GM10248 (cell line): ENCODE measurements at regions not wholly inside any gene's neighbourhood (a gene's known extent, or its start where the extent isn't known, plus 50 kb on each side); places are given as distances from the start of the nearest gene placed in this dataset.

Experiments used
- CTCF ChIA-PET: fragments of 300-600 bp; sonication (Branson Sonifier 250); formaldehyde crosslinking; extraction: SDS; loops from one replicate; lab custom pipeline; 2021; ENCODE audit warnings: antibody characterized with exemption; lab: Yijun Ruan, JAX
- POLR2A ChIA-PET: fragments of 350-650 bp; sonication (Branson Sonifier 250); formaldehyde crosslinking; extraction: SDS; loops from one replicate; lab custom pipeline; 2020; ENCODE audit warnings: antibody characterized with exemption; lab: Yijun Ruan, JAX
- DNase-seq: peaks from one replicate; pipeline ENCODE4 v3.0.0; 2012; ENCODE audit errors: extremely low spot score
- CTCF ChIP-seq: IDR thresholded peaks from 2 replicates; pipeline ENCODE4 v1.5.1; 2012; ENCODE audit warnings: mild to moderate bottlenecking, low read depth; ENCODE audit errors: extremely low read depth, missing control alignments, control extremely low read depth

GRCh38 chr9:102044133-102044532 lies 305.7 kb upstream of the GRIN3A start:
- no peak for DNase-seq
- TF ChIP-seq CTCF, result no peak
- ChIA-PET POLR2A (no interaction called here), CTCF (no interaction called here)

- DNase-seq, result no peak
- no peak for TF ChIP-seq CTCF
- POLR2A ChIA-PET, result no interaction called here
- CTCF ChIA-PET, result no interaction called here
Measured at GRCh38 chr9:102038006-102038405, 299.6 kb upstream of the GRIN3A start.

GRCh38 chr9:102035929-102036328 lies 297.5 kb upstream of the GRIN3A start:
- POLR2A ChIA-PET, result no interaction called here
- CTCF ChIA-PET, result interaction anchor here (1.1 to 1.5 kb wide), 3 partner anchors 10 to 47 kb away, joined by 3 to 4 read pairs (median 3); no protein-coding TSS in a partner anchor
- DNase-seq, result peak; percentile 4
- no peak for TF ChIP-seq CTCF

GRCh38 chr9:102032614-102033013 lies 294.2 kb upstream of the GRIN3A start:
- no peak for TF ChIP-seq CTCF
- ChIA-PET CTCF (interaction anchor here (1.7 kb wide), 1 partner anchor 53 kb away, joined by 3 read pairs; no protein-coding TSS in a partner anchor), POLR2A (no interaction called here)
- no peak for DNase-seq

GRCh38 chr9:102000956-102001355 lies 262.5 kb upstream of the GRIN3A start:
- ChIA-PET CTCF (no interaction called here), POLR2A (no interaction called here)
- TF ChIP-seq CTCF, result no peak
- no peak for DNase-seq

- ChIA-PET POLR2A (no interaction called here), CTCF (no interaction called here)
- DNase-seq, result no peak
- no peak for TF ChIP-seq CTCF
Measured at GRCh38 chr9:101999441-101999840, 261.0 kb upstream of the GRIN3A start.
